Activated T-helper 1 cell treated with anti-CD3 and anti-CD28 coated beads, Interleukin-2, amount 50 U/mL, for 16 hours (primary cell): ENCODE measurements at regions not wholly inside any gene's neighbourhood (a gene's known extent, or its start where the extent isn't known, plus 50 kb on each side); places are given as distances from the start of the nearest gene placed in this dataset.
"Not testable (repeated sequence)": the region's sequence is repeated elsewhere in the genome, so short reads cannot be mapped to it uniquely, and the experiment has no call there.

Source experiments
- DNase-seq, 2 donors: peaks; one replicate each; pipeline ENCODE4 v3.0.0-alpha.2; 2020; ENCODE audit warnings: low read depth in 1 of 2, low spot score in 1 of 2

GRCh38 chr12:97711392-97711791, 248.8 kb downstream of the RMST start:
- DNase-seq = no peak

- no peak for DNase-seq
These were observed 250.7 kb downstream of the RMST start for GRCh38 chr12:97713270-97713669.

- no peak for DNase-seq
These were observed 251.5 kb downstream of the RMST start for GRCh38 chr12:97714107-97714563.

- no peak for DNase-seq
These were observed 253.8 kb downstream of the RMST start for GRCh38 chr12:97716356-97716755.

GRCh38 chr12:97723801-97724200, 261.2 kb downstream of the RMST start:
- not testable (repeated sequence) for DNase-seq

- no peak for DNase-seq
These were observed 282.9 kb downstream of the RMST start for GRCh38 chr12:97745406-97746101.

GRCh38 chr12:97748298-97748697, 285.7 kb downstream of the RMST start:
- DNase-seq = no peak

GRCh38 chr12:97751704-97752103, 289.1 kb downstream of the RMST start:
- DNase-seq = no peak

- DNase-seq = no peak
These were observed 289.5 kb downstream of the RMST start for GRCh38 chr12:97752129-97752528.

- DNase-seq = no peak
These were observed 290.7 kb downstream of the RMST start for GRCh38 chr12:97753332-97753731.

- no peak for DNase-seq
These were observed 291.7 kb downstream of the RMST start for GRCh38 chr12:97754306-97754705.

GRCh38 chr12:97756066-97756666, 293.6 kb downstream of the RMST start:
- no peak for DNase-seq

- no peak for DNase-seq
These were observed 294.1 kb downstream of the RMST start for GRCh38 chr12:97756741-97757140.

GRCh38 chr12:97757481-97758193, 295.0 kb downstream of the RMST start:
- DNase-seq = no peak

GRCh38 chr12:97758194-97758501, 295.5 kb downstream of the RMST start:
- DNase-seq = no peak

- DNase-seq = no peak
These were observed 296.0 kb downstream of the RMST start for GRCh38 chr12:97758586-97758985.

GRCh38 chr12:97760601-97761000, 298.0 kb downstream of the RMST start:
- no peak for DNase-seq

GRCh38 chr12:97763113-97763512, 300.5 kb downstream of the RMST start:
- DNase-seq = no peak

- DNase-seq = no peak
These were observed 302.1 kb downstream of the RMST start for GRCh38 chr12:97764700-97765099.

GRCh38 chr12:97767347-97767746, 304.7 kb downstream of the RMST start:
- no peak for DNase-seq

GRCh38 chr12:97778111-97778510, 315.5 kb downstream of the RMST start:
- no peak for DNase-seq

GRCh38 chr12:97781342-97781741, 318.7 kb downstream of the RMST start:
- no peak for DNase-seq
